ENCODE measurements at regions not wholly inside any gene's neighbourhood (a gene's known extent, or its start where the extent isn't known, plus 50 kb on each side); places are given as distances from the start of the nearest gene placed in this dataset.

GRCh38 chr5:111004291-111004690, 67.2 kb upstream of the TSLP start:
- no peaks in the 10 kb centered on the region for H3K36me3 Mint-ChIP-seq (ENCODE audit: low read depth)
- POLR2A ChIA-PET: no interaction called here
- ATAC-seq (ENCODE audit: poor library complexity): no peak

DNA sequence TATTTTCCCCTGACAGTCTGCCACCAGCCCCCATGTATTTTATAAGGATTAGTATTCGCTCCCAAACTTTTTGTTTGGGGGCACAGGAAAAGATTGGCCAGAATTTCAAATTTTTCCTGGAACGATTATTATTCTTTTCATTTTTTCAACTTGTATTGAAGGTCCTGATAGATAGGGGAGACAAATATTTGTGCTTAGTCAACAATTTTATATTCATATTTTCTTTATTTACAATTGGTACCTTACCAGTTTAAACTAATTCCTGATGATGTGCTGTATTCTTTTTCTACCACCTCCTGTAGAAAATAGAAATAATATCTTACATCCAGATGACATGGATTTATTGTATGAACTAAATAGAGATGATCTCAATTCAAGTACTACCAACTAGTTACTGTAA, 60.7 kb upstream of the TSLP start:
- H3K4me3 Mint-ChIP-seq: no peak overlapping the region
- ChIA-PET CTCF (no interaction called here), POLR2A (no interaction called here)
- Histone ChIP-seq H3K9me3 (ENCODE audit: control insufficient read depth in 1 of 2, insufficient read depth in 1 of 2, low read length in 2 of 2) (no peaks in the 10 kb centered on the region), H3K4me3 (ENCODE audit: low read length) (no peak overlapping the region), H3K27me3 (ENCODE audit: control insufficient read depth in 1 of 2, insufficient read depth in 2 of 2, low read length in 2 of 2) (peaks cover 0 to 13% of the 10 kb centered on the region in 2 experiments), H3K36me3 (ENCODE audit: insufficient read depth, low read length) (no peaks in the 10 kb centered on the region), H3K4me1 (ENCODE audit: insufficient read depth, low read length) (no peaks in the 10 kb centered on the region), H3K27ac (ENCODE audit: low read depth in 1 of 2, low read length in 2 of 2) (no peak overlapping the region)
- H3K4me1 Mint-ChIP-seq (ENCODE audit: low read depth): no peaks in the 10 kb centered on the region
- H3K27me3 Mint-ChIP-seq: peaks cover 34% of the 10 kb centered on the region
- intact Hi-C loops (cut with DNase I, micrococcal nuclease): no loop called here
- TF ChIP-seq CTCF (IDR thresholded peaks at IDR 0.05): no peak
- ATAC-seq (ENCODE audit: poor library complexity) (no peak), DNase-seq (no peak)
- no peaks in the 10 kb centered on the region for H3K36me3 Mint-ChIP-seq (ENCODE audit: low read depth)
- H3K9me3 Mint-ChIP-seq: no peaks in the 10 kb centered on the region
- no peak overlapping the region for H3K27ac Mint-ChIP-seq

More at GRCh38 chr5:111004291-111004690, 67.2 kb upstream of the TSLP start:
- Mint-ChIP-seq H3K27ac (no peak overlapping the region), H3K4me3 (no peak overlapping the region), H3K4me1 (ENCODE audit: low read depth) (no peaks in the 10 kb centered on the region), H3K27me3 (peaks cover 16% of the 10 kb centered on the region), H3K9me3 (no peaks in the 10 kb centered on the region)
- Histone ChIP-seq H3K9me3 (ENCODE audit: control insufficient read depth in 1 of 2, insufficient read depth in 1 of 2, low read length in 2 of 2) (no peaks in the 10 kb centered on the region), H3K27me3 (ENCODE audit: control insufficient read depth in 1 of 2, insufficient read depth in 2 of 2, low read length in 2 of 2) (peaks cover 0 to 2% of the 10 kb centered on the region in 2 experiments), H3K4me1 (ENCODE audit: insufficient read depth, low read length) (no peaks in the 10 kb centered on the region), H3K27ac (ENCODE audit: low read depth in 1 of 2, low read length in 2 of 2) (no peak overlapping the region), H3K36me3 (ENCODE audit: insufficient read depth, low read length) (no peaks in the 10 kb centered on the region), H3K4me3 (ENCODE audit: low read length) (no peak overlapping the region)
- no peak for DNase-seq
- no peak for TF ChIP-seq CTCF (IDR thresholded peaks at IDR 0.05)
- intact Hi-C loops (cut with DNase I, micrococcal nuclease): no loop called here
- CTCF ChIA-PET: no interaction called here

DNA sequence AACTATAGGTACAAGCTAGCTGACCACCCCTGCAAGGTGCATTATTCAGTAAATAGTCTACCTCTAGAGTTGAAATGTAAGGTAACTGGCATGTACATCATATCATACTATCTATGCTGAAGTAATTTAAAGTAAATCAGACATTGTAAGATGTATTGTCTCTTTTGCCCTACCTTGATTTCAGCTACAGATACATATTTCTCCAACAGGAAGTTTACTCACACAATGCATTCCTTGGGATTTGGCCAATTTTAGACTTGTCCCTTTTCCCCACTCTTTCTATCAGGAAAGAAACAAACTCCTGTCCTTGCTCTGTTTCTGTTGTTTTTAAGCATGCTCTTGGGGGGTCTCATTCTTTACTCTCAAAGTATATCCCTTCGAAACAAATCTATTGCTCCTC, 58.5 kb upstream of the TSLP start:
- Histone ChIP-seq H3K36me3 (ENCODE audit: insufficient read depth, low read length) (no peaks in the 10 kb centered on the region), H3K4me1 (ENCODE audit: insufficient read depth, low read length) (no peaks in the 10 kb centered on the region), H3K4me3 (ENCODE audit: low read length) (no peak overlapping the region), H3K9me3 (ENCODE audit: control insufficient read depth in 1 of 2, insufficient read depth in 1 of 2, low read length in 2 of 2) (no peaks in the 10 kb centered on the region), H3K27ac (ENCODE audit: low read depth in 1 of 2, low read length in 2 of 2) (no peak overlapping the region), H3K27me3 (ENCODE audit: control insufficient read depth in 1 of 2, insufficient read depth in 2 of 2, low read length in 2 of 2) (peaks cover 0 to 15% of the 10 kb centered on the region in 2 experiments)
- H3K27me3 Mint-ChIP-seq: peaks cover 36% of the 10 kb centered on the region
- no peaks in the 10 kb centered on the region for H3K4me1 Mint-ChIP-seq (ENCODE audit: low read depth)
- CTCF ChIA-PET: no interaction called here
- no peak for ATAC-seq (ENCODE audit: poor library complexity)
- H3K9me3 Mint-ChIP-seq: no peaks in the 10 kb centered on the region
- no peak overlapping the region for H3K4me3 Mint-ChIP-seq
- POLR2A ChIA-PET: no interaction called here
- TF ChIP-seq CTCF (IDR thresholded peaks at IDR 0.05): no peak
- no peak for DNase-seq
- H3K27ac Mint-ChIP-seq: no peak overlapping the region
- intact Hi-C loops (cut with DNase I, micrococcal nuclease): no loop called here
- H3K36me3 Mint-ChIP-seq (ENCODE audit: low read depth): no peaks in the 10 kb centered on the region

Measured in CD4-positive, alpha-beta T cell (primary cell).